Loucy (cell line): ENCODE measurements at regions not wholly inside any gene's neighbourhood (a gene's known extent, or its start where the extent isn't known, plus 50 kb on each side); places are given as distances from the start of the nearest gene placed in this dataset.

ENCODE experiments used
- H2AFZ ChIP-seq: fragments of 200-600 bp; sonication (generic); 2 replicates; pipeline ENCODE4 v1.6.0; 2016; ENCODE audit warnings: antibody characterized with exemption, mild to moderate bottlenecking, low read length, moderate library complexity
- H3F3A ChIP-seq: fragments of 200-600 bp; 2 replicates; pipeline ENCODE4 v1.6.0; 2016; ENCODE audit warnings: antibody characterized with exemption, low read depth, mild to moderate bottlenecking
- H3K27me3 ChIP-seq: fragments of 200-600 bp; sonication (generic); 2 replicates; pipeline ENCODE4 v1.6.1; 2014; ENCODE audit warnings: low read length, mild to moderate bottlenecking; ENCODE audit not compliant: insufficient read depth, poor library complexity, severe bottlenecking
- H3K36me3 ChIP-seq: fragments of 200-600 bp; sonication (generic); 2 replicates; pipeline ENCODE4 v1.6.1; 2016; ENCODE audit warnings: low read length; ENCODE audit not compliant: insufficient read depth
- H3K4me1 ChIP-seq: fragments of 200-600 bp; sonication (generic); 2 replicates; pipeline ENCODE4 v1.5.1; 2014; ENCODE audit warnings: low read length, mild to moderate bottlenecking; ENCODE audit not compliant: insufficient read depth, poor library complexity, severe bottlenecking
- H3K4me2 ChIP-seq: fragments of 200-600 bp; sonication (generic); 2 replicates; pipeline ENCODE4 v1.6.0; 2014; ENCODE audit warnings: antibody characterized with exemption, low read length, low read depth, mild to moderate bottlenecking; ENCODE audit not compliant: poor library complexity, severe bottlenecking
- H3K4me3 ChIP-seq: fragments of 200-600 bp; sonication (generic); 2 replicates; pipeline ENCODE4 v1.5.1; 2014; ENCODE audit warnings: low read length, mild to moderate bottlenecking, mixed read lengths; ENCODE audit not compliant: poor library complexity, severe bottlenecking
- H3K79me2 ChIP-seq: fragments of 200-600 bp; sonication (generic); 2 replicates; pipeline ENCODE4 v1.6.1; 2014; ENCODE audit warnings: low read length; ENCODE audit not compliant: insufficient read depth
- H3K9ac ChIP-seq: fragments of 200-600 bp; sonication (generic); 2 replicates; pipeline ENCODE4 v1.6.0; 2014; ENCODE audit warnings: mild to moderate bottlenecking, low read depth, low read length, moderate library complexity; ENCODE audit not compliant: poor library complexity, severe bottlenecking
- H3K9me2 ChIP-seq: fragments of 200-600 bp; sonication (generic); replicated peaks from 2 replicates; pipeline ENCODE4 v1.6.1; 2016; ENCODE audit warnings: low read depth, low read length, mixed read lengths
- H3K9me3 ChIP-seq: fragments of 200-600 bp; sonication (generic); 2 replicates; pipeline ENCODE4 v1.6.1; 2014; ENCODE audit warnings: mild to moderate bottlenecking, antibody characterized with exemption, low read length, low read depth; ENCODE audit not compliant: insufficient read depth
- H4K20me1 ChIP-seq: fragments of 200-600 bp; sonication (generic); 2 replicates; pipeline ENCODE4 v1.6.0; 2014; ENCODE audit warnings: antibody characterized with exemption, low read length, mild to moderate bottlenecking; ENCODE audit not compliant: insufficient read depth, poor library complexity, severe bottlenecking
- EZH2phosphoT487 ChIP-seq: fragments of 200-600 bp; IDR thresholded peaks from 2 replicates; pipeline ENCODE4 v1.6.1; 2018; ENCODE audit warnings: antibody characterized with exemption, mild to moderate bottlenecking, moderate library complexity, borderline replicate concordance
- TF ChIP-seq, protein P1 (sequence below): fragments of 200-600 bp; sonication (generic); conservative IDR thresholded peaks from 2 replicates; pipeline ENCODE4 v1.5.1; 2014; ENCODE audit warnings: mild to moderate bottlenecking, antibody characterized with exemption, low read length

DNA sequence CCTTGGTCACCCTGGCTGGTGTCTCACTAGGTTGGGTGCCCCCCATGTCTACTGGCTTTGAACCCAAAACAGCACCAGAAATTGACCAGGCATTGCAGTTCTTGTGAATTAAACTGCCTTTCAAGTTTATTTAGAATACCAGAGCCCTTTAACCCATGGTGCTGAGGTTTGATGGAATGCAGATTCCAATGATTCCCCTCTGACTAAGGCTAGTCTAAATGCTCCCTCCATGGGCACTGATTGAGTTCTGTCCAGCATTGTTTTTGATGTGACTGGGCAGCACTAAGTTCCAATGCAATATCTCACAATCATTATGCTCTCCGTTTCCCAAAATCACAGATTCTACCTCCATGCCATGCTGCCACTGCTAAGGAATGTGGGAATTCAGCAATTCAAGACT is 1047.4 kb upstream of the LRRN3 start:
- Histone ChIP-seq H3K36me3 (no peaks in the 10 kb centered on the region), H3K9me3 (no peaks in the 10 kb centered on the region), H3F3A (no peaks in the 10 kb centered on the region), H3K79me2 (no peaks in the 10 kb centered on the region), H3K27me3 (no peaks in the 10 kb centered on the region), H3K4me3 (no peak overlapping the region), H2AFZ (no peak overlapping the region), H3K4me2 (no peak overlapping the region), H3K9me2 (no peaks in the 10 kb centered on the region), H3K4me1 (no peaks in the 10 kb centered on the region), H4K20me1 (no peaks in the 10 kb centered on the region), H3K9ac (no peak overlapping the region)
- TF ChIP-seq, protein P1, sequence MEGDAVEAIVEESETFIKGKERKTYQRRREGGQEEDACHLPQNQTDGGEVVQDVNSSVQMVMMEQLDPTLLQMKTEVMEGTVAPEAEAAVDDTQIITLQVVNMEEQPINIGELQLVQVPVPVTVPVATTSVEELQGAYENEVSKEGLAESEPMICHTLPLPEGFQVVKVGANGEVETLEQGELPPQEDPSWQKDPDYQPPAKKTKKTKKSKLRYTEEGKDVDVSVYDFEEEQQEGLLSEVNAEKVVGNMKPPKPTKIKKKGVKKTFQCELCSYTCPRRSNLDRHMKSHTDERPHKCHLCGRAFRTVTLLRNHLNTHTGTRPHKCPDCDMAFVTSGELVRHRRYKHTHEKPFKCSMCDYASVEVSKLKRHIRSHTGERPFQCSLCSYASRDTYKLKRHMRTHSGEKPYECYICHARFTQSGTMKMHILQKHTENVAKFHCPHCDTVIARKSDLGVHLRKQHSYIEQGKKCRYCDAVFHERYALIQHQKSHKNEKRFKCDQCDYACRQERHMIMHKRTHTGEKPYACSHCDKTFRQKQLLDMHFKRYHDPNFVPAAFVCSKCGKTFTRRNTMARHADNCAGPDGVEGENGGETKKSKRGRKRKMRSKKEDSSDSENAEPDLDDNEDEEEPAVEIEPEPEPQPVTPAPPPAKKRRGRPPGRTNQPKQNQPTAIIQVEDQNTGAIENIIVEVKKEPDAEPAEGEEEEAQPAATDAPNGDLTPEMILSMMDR = no peak
- no peak for TF ChIP-seq EZH2phosphoT487

DNA sequence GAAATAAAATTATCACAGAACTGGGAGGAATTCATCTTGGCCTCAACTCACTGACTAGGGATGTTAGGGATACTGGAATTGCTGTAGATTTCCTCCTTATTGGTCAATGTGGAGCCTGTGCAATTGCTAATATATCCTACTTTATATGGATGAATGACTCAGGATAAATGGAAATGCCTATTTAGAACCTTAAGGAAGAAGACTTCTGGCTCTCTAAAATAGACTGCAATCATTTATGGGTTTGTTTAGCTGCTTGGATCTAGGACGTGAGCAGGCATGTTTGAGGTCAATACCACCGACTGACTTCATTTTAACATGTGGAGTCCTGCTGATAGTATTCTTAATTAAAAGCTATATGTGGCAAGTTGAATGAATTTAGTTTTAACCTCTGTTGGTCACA is 1040.1 kb upstream of the LRRN3 start:
- Histone ChIP-seq H3K36me3 (no peaks in the 10 kb centered on the region), H4K20me1 (no peaks in the 10 kb centered on the region), H3K9me2 (no peaks in the 10 kb centered on the region), H3K4me2 (no peak overlapping the region), H3K9ac (no peak overlapping the region), H3K27me3 (no peaks in the 10 kb centered on the region), H3K4me3 (no peak overlapping the region), H3K9me3 (no peaks in the 10 kb centered on the region), H3K79me2 (no peaks in the 10 kb centered on the region), H3K4me1 (no peaks in the 10 kb centered on the region), H3F3A (no peaks in the 10 kb centered on the region), H2AFZ (no peak overlapping the region)
- TF ChIP-seq, protein P1 = no peak
- TF ChIP-seq EZH2phosphoT487 = no peak

DNA sequence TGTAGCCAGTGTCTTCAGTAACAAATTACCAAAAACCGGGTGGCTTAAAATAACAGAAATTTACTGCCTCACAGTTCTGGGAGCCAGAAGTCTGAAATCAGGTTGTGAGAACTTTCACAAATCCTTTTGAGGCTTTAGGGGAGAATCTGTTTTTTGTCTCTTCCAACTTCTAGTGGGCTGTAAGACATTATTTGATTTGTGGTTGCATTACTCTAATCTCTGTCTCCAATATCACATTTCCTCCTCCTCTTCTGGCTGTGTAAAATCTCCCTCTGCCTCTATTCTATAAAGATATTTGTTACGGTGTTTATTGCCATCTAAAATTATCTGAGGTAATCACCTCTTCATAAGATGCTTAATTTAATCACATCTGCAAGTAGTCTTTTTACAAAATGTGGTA is 1039.6 kb upstream of the LRRN3 start:
- no peaks in the 10 kb centered on the region for H3K36me3 ChIP-seq
- no peak overlapping the region for H3K9ac ChIP-seq
- H4K20me1 ChIP-seq = no peaks in the 10 kb centered on the region
- no peak overlapping the region for H2AFZ ChIP-seq
- H3K4me1 ChIP-seq = no peaks in the 10 kb centered on the region
- H3K79me2 ChIP-seq = no peaks in the 10 kb centered on the region
- TF ChIP-seq EZH2phosphoT487 = no peak
- TF ChIP-seq, protein P1 = no peak
- H3F3A ChIP-seq = no peaks in the 10 kb centered on the region
- no peaks in the 10 kb centered on the region for H3K9me2 ChIP-seq
- H3K4me2 ChIP-seq = no peak overlapping the region
- H3K4me3 ChIP-seq = no peak overlapping the region
- no peaks in the 10 kb centered on the region for H3K27me3 ChIP-seq
- no peaks in the 10 kb centered on the region for H3K9me3 ChIP-seq
